Neural cell (in vitro differentiated cells): ENCODE measurements at regions not wholly inside any gene's neighbourhood (a gene's known extent, or its start where the extent isn't known, plus 50 kb on each side); places are given as distances from the start of the nearest gene placed in this dataset.

Experiments used
- H2AFZ ChIP-seq: fragments of 200-600, 300-800 bp; sonication (generic), shearing (Covaris generic); 2 replicates; pipeline ENCODE4 v1.6.0; 2014; ENCODE audit warnings: low read depth, mild to moderate bottlenecking, antibody characterized with exemption, low read length, moderate library complexity
- H3F3A ChIP-seq: fragments of 200-600 bp; shearing (Covaris generic); 2 replicates; pipeline ENCODE4 v1.6.1; 2016; ENCODE audit warnings: mild to moderate bottlenecking, moderate library complexity, mixed read lengths, antibody characterized with exemption, low read length; ENCODE audit not compliant: insufficient read depth, poor library complexity, severe bottlenecking
- H3K27ac ChIP-seq: fragments of 200-600, 300-800 bp; sonication (generic), shearing (Covaris generic); 2 replicates; pipeline ENCODE4 v1.5.1; 2014; ENCODE audit warnings: mild to moderate bottlenecking, low read length, moderate library complexity
- H3K27me3 ChIP-seq: fragments of 300-800, 200-600 bp; sonication (generic), shearing (Covaris generic); 2 replicates; pipeline ENCODE4 v1.6.0; 2014; ENCODE audit warnings: mild to moderate bottlenecking, low read depth, low read length, moderate library complexity; ENCODE audit not compliant: insufficient read depth
- H3K36me3 ChIP-seq: fragments of 300-800, 200-600 bp; sonication (generic), shearing (Covaris generic); 2 replicates; pipeline ENCODE4 v1.5.1; 2014; ENCODE audit warnings: mild to moderate bottlenecking, antibody characterized with exemption, low read length, moderate library complexity; ENCODE audit not compliant: insufficient read depth
- H3K4me2 ChIP-seq: fragments of 300-800, 200-600 bp; sonication (generic), shearing (Covaris generic); 2 replicates; pipeline ENCODE4 v1.6.0; 2014; ENCODE audit warnings: mild to moderate bottlenecking, low read length
- H3K4me3 ChIP-seq: fragments of 300-800, 200-600 bp; sonication (generic), shearing (Covaris generic); 2 replicates; pipeline ENCODE4 v1.5.1; 2014; ENCODE audit warnings: mild to moderate bottlenecking, low read length, moderate library complexity
- H3K79me2 ChIP-seq: fragments of 200-600 bp; shearing (Covaris generic); replicated peaks from 2 replicates; pipeline ENCODE4 v1.6.0; 2014; ENCODE audit warnings: mild to moderate bottlenecking, low read length, moderate library complexity; ENCODE audit not compliant: insufficient read depth
- H3K9ac ChIP-seq: fragments of 300-800, 200-600 bp; sonication (generic), shearing (Covaris generic); 2 replicates; pipeline ENCODE4 v1.6.1; 2016; ENCODE audit warnings: mild to moderate bottlenecking, low read length, mixed read lengths
- H3K9me2 ChIP-seq: fragments of 200-600 bp; shearing (Covaris generic); 2 replicates; pipeline ENCODE4 v1.6.1; 2016; ENCODE audit warnings: mild to moderate bottlenecking, low read length, mixed read lengths; ENCODE audit not compliant: insufficient read depth
- H3K9me3 ChIP-seq: fragments of 200-600, 300-800 bp; sonication (generic), shearing (Covaris generic); 2 replicates; pipeline ENCODE4 v1.6.1; 2016; ENCODE audit warnings: mild to moderate bottlenecking, mixed run types, low read length, moderate library complexity, mixed read lengths
- H4K20me1 ChIP-seq: fragments of 200-600 bp; shearing (Covaris generic); 2 replicates; pipeline ENCODE4 v1.6.1; 2016; ENCODE audit warnings: mild to moderate bottlenecking, mixed run types; ENCODE audit not compliant: insufficient read depth
- CTCF ChIP-seq: fragments of 450-650 bp; IDR thresholded peaks from 2 replicates; pipeline ENCODE4 v1.5.1; 2014; ENCODE audit warnings: antibody characterized with exemption, mild to moderate bottlenecking, moderate library complexity; ENCODE audit not compliant: poor library complexity, severe bottlenecking
- EZH2 ChIP-seq: fragments of 200-600, 300-800 bp; shearing (Covaris generic), sonication (generic); IDR thresholded peaks from 2 replicates; pipeline ENCODE4 v1.6.1; 2014; ENCODE audit warnings: antibody characterized with exemption, low read length, borderline replicate concordance, mild to moderate bottlenecking; ENCODE audit not compliant: insufficient read depth, poor library complexity, severe bottlenecking
- MXI1 ChIP-seq: fragments of 450-650 bp; conservative IDR thresholded peaks from 2 replicates; pipeline ENCODE4 v1.6.1; 2014; ENCODE audit warnings: antibody characterized with exemption, mild to moderate bottlenecking; ENCODE audit not compliant: poor library complexity, severe bottlenecking
- RAD21 ChIP-seq: fragments of 450-650 bp; conservative IDR thresholded peaks from 2 replicates; pipeline ENCODE4 v1.6.1; 2014; ENCODE audit warnings: antibody characterized with exemption, mild to moderate bottlenecking, moderate library complexity
- REST ChIP-seq: IDR thresholded peaks from 2 replicates; pipeline ENCODE4 v1.6.1; 2012; ENCODE audit warnings: borderline replicate concordance
- TAF1 ChIP-seq: IDR thresholded peaks from 2 replicates; pipeline ENCODE4 v1.6.1; 2012; ENCODE audit warnings: low read depth

GRCh38 chr4:179095585-179096221 is 1653.5 kb upstream of the AGA start:
- no peak overlapping the region for H3K9ac ChIP-seq
- no peak overlapping the region for H3K4me2 ChIP-seq
- no peaks in the 10 kb centered on the region for H3K9me2 ChIP-seq
- TF ChIP-seq REST, result peak; percentile 66
- no peak for TF ChIP-seq RAD21
- TF ChIP-seq CTCF, result no peak
- H3F3A ChIP-seq, result no peaks in the 10 kb centered on the region
- no peaks in the 10 kb centered on the region for H3K36me3 ChIP-seq
- no peak overlapping the region for H3K27ac ChIP-seq
- no peak overlapping the region for H3K4me3 ChIP-seq
- H3K27me3 ChIP-seq, result no peaks in the 10 kb centered on the region
- H2AFZ ChIP-seq, result no peak overlapping the region
- no peaks in the 10 kb centered on the region for H4K20me1 ChIP-seq
- H3K9me3 ChIP-seq, result no peaks in the 10 kb centered on the region
- no peaks in the 10 kb centered on the region for H3K79me2 ChIP-seq

GRCh38 chr4:179097741-179098140 is 1655.5 kb upstream of the AGA start:
- Histone ChIP-seq H3K79me2 (no peaks in the 10 kb centered on the region), H3K9me3 (no peaks in the 10 kb centered on the region), H3K9ac (no peak overlapping the region), H3K27ac (no peak overlapping the region), H4K20me1 (no peaks in the 10 kb centered on the region), H2AFZ (no peak overlapping the region), H3F3A (no peaks in the 10 kb centered on the region), H3K4me2 (no peak overlapping the region), H3K36me3 (no peaks in the 10 kb centered on the region), H3K4me3 (no peak overlapping the region), H3K27me3 (no peaks in the 10 kb centered on the region), H3K9me2 (no peaks in the 10 kb centered on the region)
- TF ChIP-seq RAD21 (no peak), REST (peak; percentile 78)

GRCh38 chr4:179110356-179110755 is 1668.1 kb upstream of the AGA start:
- H3F3A ChIP-seq, result no peaks in the 10 kb centered on the region
- H4K20me1 ChIP-seq, result no peaks in the 10 kb centered on the region
- no peak overlapping the region for H3K27ac ChIP-seq
- H3K36me3 ChIP-seq, result no peaks in the 10 kb centered on the region
- H3K9me3 ChIP-seq, result no peaks in the 10 kb centered on the region
- no peak overlapping the region for H3K4me3 ChIP-seq
- H2AFZ ChIP-seq, result no peak overlapping the region
- H3K9ac ChIP-seq, result no peak overlapping the region
- no peak overlapping the region for H3K4me2 ChIP-seq
- no peaks in the 10 kb centered on the region for H3K79me2 ChIP-seq
- no peaks in the 10 kb centered on the region for H3K9me2 ChIP-seq
- no peaks in the 10 kb centered on the region for H3K27me3 ChIP-seq
- TF ChIP-seq CTCF (no peak), REST (no peak), TAF1 (no peak), MXI1 (no peak), RAD21 (no peak), EZH2 (no peak)
